CD4-positive, alpha-beta T cell (primary cell): ENCODE measurements at regions not wholly inside any gene's neighbourhood (a gene's known extent, or its start where the extent isn't known, plus 50 kb on each side); places are given as distances from the start of the nearest gene placed in this dataset.

Experiments used
- ATAC-seq: fragments of 200-7000 bp; cut with Tn5 transposase; one replicate; pipeline ENCODE4 v1.10.0; 2022; ENCODE audit warnings: mild to moderate bottlenecking; ENCODE audit not compliant: poor library complexity
- CTCF ChIA-PET: fragments of 350-600 bp; sonication (Branson Sonifier 250); formaldehyde crosslinking; loops from one replicate; lab custom pipeline; 2021; ENCODE audit warnings: antibody characterized with exemption, inconsistent platforms; lab: Charles Lee
- POLR2A ChIA-PET: fragments of 350-600 bp; sonication (Branson Sonifier 250); formaldehyde crosslinking; loops from one replicate; lab custom pipeline; 2021; ENCODE audit warnings: antibody characterized with exemption, inconsistent platforms; lab: Charles Lee
- DNase-seq, 14 experiments: peaks; one replicate each; pipeline ENCODE4 v3.0.0-alpha.2; 2013 to 2020; ENCODE audit warnings: mixed read lengths in 2 of 14
- H3K27ac ChIP-seq, 2 donors: one replicate each; pipeline versions ENCODE4 v1.5.1 to v1.7.0; 2013; ENCODE audit warnings: low read length in 2 of 2, low read depth in 1 of 2, mild to moderate bottlenecking in 1 of 2
- H3K27me3 ChIP-seq, 2 experiments: 1 replicate in 1 of 2; 2 replicates in 1 of 2; pipeline versions ENCODE4 v1.6.1 to v1.7.0; 2013; ENCODE audit warnings: low read length in 2 of 2, control low read depth in 1 of 2, mild to moderate bottlenecking in 1 of 2, moderate library complexity in 1 of 2; ENCODE audit not compliant: insufficient read depth in 2 of 2, control insufficient read depth in 1 of 2
- H3K36me3 ChIP-seq: one replicate; pipeline ENCODE4 v1.6.1; 2013; ENCODE audit warnings: low read length, control low read depth; ENCODE audit not compliant: insufficient read depth
- H3K4me1 ChIP-seq: one replicate; pipeline ENCODE4 v1.6.1; 2013; ENCODE audit warnings: low read length, control low read depth; ENCODE audit not compliant: insufficient read depth
- H3K4me3 ChIP-seq: one replicate; pipeline ENCODE4 v1.5.1; 2013; ENCODE audit warnings: mild to moderate bottlenecking, low read length, moderate library complexity
- H3K9me3 ChIP-seq, 2 experiments: 1 replicate in 1 of 2; 2 replicates in 1 of 2; pipeline versions ENCODE4 v1.6.1 to v1.7.0; 2013; ENCODE audit warnings: low read length in 2 of 2, mild to moderate bottlenecking in 2 of 2, control low read depth in 1 of 2, moderate library complexity in 1 of 2; ENCODE audit not compliant: control insufficient read depth in 1 of 2, insufficient read depth in 1 of 2
- H3K27ac Mint-ChIP-seq: one replicate; pipeline ENCODE4 v1.8.0; 2020; ENCODE audit warnings: mixed read lengths
- H3K27me3 Mint-ChIP-seq: one replicate; pipeline ENCODE4 v1.8.0; 2021; ENCODE audit warnings: mixed read lengths
- H3K36me3 Mint-ChIP-seq: one replicate; pipeline ENCODE4 v1.8.0; 2021; ENCODE audit warnings: low read depth, mixed read lengths
- H3K4me1 Mint-ChIP-seq: one replicate; pipeline ENCODE4 v1.8.0; 2021; ENCODE audit warnings: low read depth, mixed read lengths
- H3K4me3 Mint-ChIP-seq: one replicate; pipeline ENCODE4 v1.8.0; 2020; ENCODE audit warnings: mild to moderate bottlenecking, mixed read lengths
- H3K9me3 Mint-ChIP-seq: one replicate; pipeline ENCODE4 v1.8.0; 2020; ENCODE audit warnings: mixed read lengths
- CTCF ChIP-seq: fragments of 200-600 bp; IDR thresholded peaks from one replicate; pipeline ENCODE4 v1.8.0; 2022; ENCODE audit warnings: antibody characterized with exemption, mild to moderate bottlenecking
- intact Hi-C, 2 experiments: fragments of 100-400 bp; cut with DNase I in 1 of 2; cut with micrococcal nuclease in 1 of 2; formaldehyde crosslinking; loops; one replicate each; pipeline versions ENCODE4 v1.15.1 to v1.9.0; 2023 to 2025; cut with DNase I, micrococcal nuclease

GRCh38 chr2:121955872-121956271, 200.4 kb downstream of the TSN start:
- peaks cover 9% of the 10 kb centered on the region for H3K27me3 Mint-ChIP-seq
- Histone ChIP-seq H3K27me3 (peaks cover 2 to 5% of the 10 kb centered on the region in 2 experiments), H3K9me3 (peaks cover 0 to 13% of the 10 kb centered on the region in 2 experiments), H3K4me3 (no peak overlapping the region), H3K27ac (no peak overlapping the region), H3K36me3 (no peaks in the 10 kb centered on the region), H3K4me1 (no peaks in the 10 kb centered on the region)
- intact Hi-C loops, result no loop called here
- ATAC-seq (no peak), DNase-seq (no peak)
- TF ChIP-seq CTCF, result no peak
- no peaks in the 10 kb centered on the region for H3K9me3 Mint-ChIP-seq
- POLR2A ChIA-PET, result no interaction called here
- CTCF ChIA-PET, result no interaction called here
- H3K27ac Mint-ChIP-seq, result no peak overlapping the region
- no peaks in the 10 kb centered on the region for H3K4me1 Mint-ChIP-seq
- no peak overlapping the region for H3K4me3 Mint-ChIP-seq
- no peaks in the 10 kb centered on the region for H3K36me3 Mint-ChIP-seq

GRCh38 chr2:121960251-121960650, 204.8 kb downstream of the TSN start:
- H3K27ac Mint-ChIP-seq, result no peak overlapping the region
- Histone ChIP-seq H3K36me3 (no peaks in the 10 kb centered on the region), H3K4me1 (no peaks in the 10 kb centered on the region), H3K27ac (no peak overlapping the region), H3K9me3 (peaks cover 0 to 7% of the 10 kb centered on the region in 2 experiments), H3K4me3 (no peak overlapping the region), H3K27me3 (no peaks in the 10 kb centered on the region)
- H3K36me3 Mint-ChIP-seq, result no peaks in the 10 kb centered on the region
- DNase-seq, result no peak
- no peak for TF ChIP-seq CTCF
- H3K27me3 Mint-ChIP-seq, result peaks cover 15% of the 10 kb centered on the region
- no peaks in the 10 kb centered on the region for H3K4me1 Mint-ChIP-seq
- no peak overlapping the region for H3K4me3 Mint-ChIP-seq
- no peak for ATAC-seq
- intact Hi-C loops, result no loop called here
- no peaks in the 10 kb centered on the region for H3K9me3 Mint-ChIP-seq
- ChIA-PET POLR2A (no interaction called here), CTCF (no interaction called here)

- CTCF ChIA-PET, result no interaction called here
- H3K27ac Mint-ChIP-seq, result no peak overlapping the region
- no peak overlapping the region for H3K4me3 Mint-ChIP-seq
These were observed 206.3 kb downstream of the TSN start for GRCh38 chr2:121961761-121962160.

More at GRCh38 chr2:121961761-121962160, 206.3 kb downstream of the TSN start:
- no peak for TF ChIP-seq CTCF
- H3K9me3 Mint-ChIP-seq, result no peaks in the 10 kb centered on the region
- Histone ChIP-seq H3K4me1 (no peaks in the 10 kb centered on the region), H3K27me3 (no peaks in the 10 kb centered on the region), H3K36me3 (no peaks in the 10 kb centered on the region), H3K27ac (no peak overlapping the region), H3K4me3 (no peak overlapping the region), H3K9me3 (peaks cover 0 to 4% of the 10 kb centered on the region in 2 experiments)
- peaks cover 15% of the 10 kb centered on the region for H3K27me3 Mint-ChIP-seq
- H3K4me1 Mint-ChIP-seq, result no peaks in the 10 kb centered on the region
- ATAC-seq (no peak), DNase-seq (no peak)
- intact Hi-C loops, result no loop called here
- POLR2A ChIA-PET, result no interaction called here
- H3K36me3 Mint-ChIP-seq, result no peaks in the 10 kb centered on the region
